SK-N-MC (cell line): ENCODE measurements at regions not wholly inside any gene's neighbourhood (a gene's known extent, or its start where the extent isn't known, plus 50 kb on each side); places are given as distances from the start of the nearest gene placed in this dataset.

ENCODE experiments used
- EZH2 ChIP-seq: fragments of 200-600 bp; sonication (generic); IDR thresholded peaks from one replicate; pipeline ENCODE4 v1.6.1; 2017; ENCODE audit warnings: antibody characterized with exemption
- FOXP2 ChIP-seq: optimal IDR thresholded peaks from 2 replicates; pipeline ENCODE3; 2011; ENCODE audit warnings: mild to moderate bottlenecking, moderate library complexity; ENCODE audit not compliant: insufficient read depth; ENCODE audit errors: extremely low read length, control extremely low read depth
- POLR2AphosphoS5 ChIP-seq: IDR thresholded peaks from 2 replicates; pipeline ENCODE4 v1.6.1; 2012; ENCODE audit warnings: mild to moderate bottlenecking, low read depth, low read length, borderline replicate concordance

DNA sequence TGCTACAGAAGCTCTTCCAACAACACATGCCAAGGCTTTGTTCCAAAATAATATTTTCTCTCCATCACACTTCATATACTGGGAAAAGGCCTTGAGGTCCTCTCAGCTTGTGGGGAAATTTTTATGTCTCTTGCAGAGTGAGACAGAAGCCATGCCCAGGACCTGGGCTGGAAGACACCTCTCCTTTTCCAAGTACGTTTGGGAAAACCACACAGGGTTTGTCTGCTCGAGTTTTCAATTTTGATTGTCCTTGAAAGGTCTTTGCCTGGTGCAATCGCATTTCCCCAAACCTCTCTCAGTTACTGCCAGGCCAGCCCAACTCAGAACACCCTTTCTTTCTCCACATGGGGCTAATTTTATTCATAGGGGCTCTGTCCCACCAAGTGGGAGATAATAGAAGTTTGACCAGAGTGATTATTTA, 272.2 kb downstream of the OSR1 start:
- TF ChIP-seq EZH2 (no peak), POLR2AphosphoS5 (no peak), FOXP2 (no peak)
